HL-60 (cell line): ENCODE measurements at regions not wholly inside any gene's neighbourhood (a gene's known extent, or its start where the extent isn't known, plus 50 kb on each side); places are given as distances from the start of the nearest gene placed in this dataset.

ENCODE experiments used
- CTCF ChIP-seq: IDR thresholded peaks from one replicate; pipeline ENCODE4 v1.5.1; 2011; ENCODE audit warnings: low read length, control low read depth, inconsistent platforms; ENCODE audit not compliant: insufficient read depth
- GABPA ChIP-seq: IDR thresholded peaks from 2 replicates; pipeline ENCODE4 v1.6.1; 2012; ENCODE audit warnings: low read depth
- REST ChIP-seq: IDR thresholded peaks from 2 replicates; pipeline ENCODE4 v1.6.1; 2012; ENCODE audit warnings: low read depth; ENCODE audit not compliant: insufficient replicate concordance
- SPI1 ChIP-seq: IDR thresholded peaks from 2 replicates; pipeline ENCODE4 v1.6.1; 2012; ENCODE audit warnings: low read depth, mild to moderate bottlenecking, borderline replicate concordance

GRCh38 chr5:124056991-124057723, 545.2 kb downstream of the CSNK1G3 start:
- TF ChIP-seq GABPA (no peak), SPI1 (peak; percentile 92), CTCF (no peak), REST (no peak)
